K562 (cell line): ENCODE measurements at regions not wholly inside any gene's neighbourhood (a gene's known extent, or its start where the extent isn't known, plus 50 kb on each side); places are given as distances from the start of the nearest gene placed in this dataset.

Source experiments
- BCL6 ChIP-seq: fragments of 250-450 bp; sonication (Bioruptor Pico); IDR thresholded peaks from 2 replicates; pipeline ENCODE4 v1.4.0; 2020
- BRD4 ChIP-seq: fragments of 200-600 bp; sonication (generic); IDR thresholded peaks from 2 replicates; pipeline ENCODE4 v1.6.1; 2017; ENCODE audit warnings: inconsistent platforms
- C11orf30 ChIP-seq: fragments of 450-650 bp; IDR thresholded peaks from 2 replicates; pipeline ENCODE4 v1.6.1; 2016; ENCODE audit warnings: low read depth, mild to moderate bottlenecking
- CREB1 ChIP-seq, 2 experiments: sonication (generic) in 1 of 2; formaldehyde crosslinking in 1 of 2; IDR thresholded peaks; 2 replicates each; pipeline versions ENCODE4 v1.6.1 to v1.8.0; 2012 to 2022; ENCODE audit warnings: inconsistent platforms in 1 of 2, mild to moderate bottlenecking in 1 of 2, missing genetic modification reagents in 1 of 2, moderate library complexity in 1 of 2
- DNMT1 ChIP-seq: fragments of 450-650 bp; IDR thresholded peaks from 2 replicates; pipeline ENCODE4 v1.6.1; 2016; ENCODE audit warnings: antibody characterized with exemption, mild to moderate bottlenecking
- ETV1 ChIP-seq: fragments of 450-650 bp; conservative IDR thresholded peaks from 2 replicates; pipeline ENCODE4 v1.6.1; 2016; ENCODE audit warnings: missing genetic modification characterization, control low read depth, low read depth, missing compliant biosample characterization
- GATA2 ChIP-seq: sonication (generic); formaldehyde crosslinking; IDR thresholded peaks from 2 replicates; pipeline ENCODE4 v1.4.0; 2020; ENCODE audit warnings: mild to moderate bottlenecking, missing genetic modification reagents
- HDAC1 ChIP-seq, 2 experiments: fragments of 450-650 bp; IDR thresholded peaks; 2 replicates each; pipeline ENCODE4 v1.6.1; 2016 to 2017; ENCODE audit warnings: inconsistent platforms in 1 of 2, mild to moderate bottlenecking in 1 of 2, moderate library complexity in 1 of 2
- HLTF ChIP-seq: fragments of 450-650 bp; IDR thresholded peaks from 2 replicates; pipeline ENCODE4 v1.6.1; 2016
- MAZ ChIP-seq, 2 experiments: fragments of 450-650 bp in 1 of 2; sonication (generic) in 1 of 2; formaldehyde crosslinking; IDR thresholded peaks in 1 of 2; conservative IDR thresholded peaks in 1 of 2; 2 replicates each; pipeline versions ENCODE4 v1.4.0 to v1.5.0; 2020; ENCODE audit warnings: mild to moderate bottlenecking in 1 of 2, missing genetic modification reagents in 1 of 2
- MITF ChIP-seq: IDR thresholded peaks from 2 replicates; pipeline ENCODE4 v1.6.1; 2014; ENCODE audit warnings: antibody characterized with exemption
- MYBL2 ChIP-seq, 2 experiments: fragments of 450-650 bp in 1 of 2; sonication (generic) in 1 of 2; formaldehyde crosslinking in 1 of 2; IDR thresholded peaks; 2 replicates each; pipeline versions ENCODE4 v1.6.1 to v1.8.1; 2017 to 2022; ENCODE audit warnings: borderline replicate concordance in 1 of 2, inconsistent platforms in 1 of 2, low read depth in 1 of 2, mild to moderate bottlenecking in 1 of 2, missing genetic modification reagents in 1 of 2, moderate library complexity in 1 of 2
- NR2C2 ChIP-seq, 2 experiments: fragments of 200-800 bp in 1 of 2; sonication (Bioruptor generic) in 1 of 2; sonication (generic) in 1 of 2; formaldehyde crosslinking in 1 of 2; IDR thresholded peaks; 2 replicates each; pipeline versions ENCODE4 v1.6.1 to v1.8.0; 2016 to 2022; ENCODE audit warnings: mild to moderate bottlenecking in 1 of 2, missing compliant biosample characterization in 1 of 2, missing genetic modification characterization in 1 of 2, missing genetic modification reagents in 1 of 2
- PHB2 ChIP-seq: fragments of 450-650 bp; IDR thresholded peaks from 2 replicates; pipeline ENCODE4 v1.6.1; 2017; ENCODE audit warnings: low read depth
- POLR2AphosphoS2 ChIP-seq: IDR thresholded peaks from 2 replicates; pipeline ENCODE4 v1.6.1; 2012; ENCODE audit warnings: low read length, improper control_type of control experiment
- PREB ChIP-seq: sonication (generic); formaldehyde crosslinking; IDR thresholded peaks from 2 replicates; pipeline ENCODE4 v1.8.1; 2023; ENCODE audit warnings: mild to moderate bottlenecking, missing genetic modification reagents
- PRPF4 ChIP-seq: fragments of 200-400 bp; formaldehyde crosslinking; IDR thresholded peaks from one replicate; pipeline ENCODE4 v1.6.1; 2017; ENCODE audit warnings: low read length, low read depth, mild to moderate bottlenecking; ENCODE audit not compliant: insufficient read depth, poor library complexity, severe bottlenecking
- RBM14 ChIP-seq: fragments of 200-400 bp; formaldehyde crosslinking; IDR thresholded peaks from 2 replicates; pipeline ENCODE4 v1.6.1; 2018; ENCODE audit warnings: low read depth, mild to moderate bottlenecking, low read length, moderate library complexity, borderline replicate concordance; ENCODE audit not compliant: insufficient read depth
- ZNF347 ChIP-seq: fragments of 450-650 bp; formaldehyde crosslinking; IDR thresholded peaks from 2 replicates; pipeline ENCODE4 v1.4.0; 2020; ENCODE audit warnings: low read depth, mild to moderate bottlenecking, moderate library complexity
- ZNF408 ChIP-seq: fragments of 250-450 bp; sonication (Bioruptor Pico); IDR thresholded peaks from 2 replicates; pipeline ENCODE4 v1.4.0; 2020; ENCODE audit warnings: low read depth, mild to moderate bottlenecking, moderate library complexity
- ZNF41 ChIP-seq: fragments of 250-450 bp; sonication (Bioruptor Pico); conservative IDR thresholded peaks from 2 replicates; pipeline ENCODE4 v1.4.0; 2020; ENCODE audit warnings: mild to moderate bottlenecking
- ZNF436 ChIP-seq: fragments of 250-450, 450-650 bp; sonication (Bioruptor Pico); formaldehyde crosslinking; IDR thresholded peaks from 2 replicates; pipeline ENCODE4 v1.7.0; 2020; ENCODE audit warnings: mild to moderate bottlenecking
- ZNF512 ChIP-seq: IDR thresholded peaks from 2 replicates; pipeline ENCODE4 v1.6.1; 2016; ENCODE audit warnings: missing genetic modification characterization, missing compliant biosample characterization
- ZNF695 ChIP-seq: fragments of 450-650 bp; formaldehyde crosslinking; IDR thresholded peaks from 2 replicates; pipeline ENCODE4 v1.4.0; 2020; ENCODE audit warnings: mild to moderate bottlenecking, moderate library complexity
- ZNF778 ChIP-seq: fragments of 450-650 bp; formaldehyde crosslinking; IDR thresholded peaks from 2 replicates; pipeline ENCODE4 v1.4.0; 2020; ENCODE audit warnings: mild to moderate bottlenecking, moderate library complexity

DNA sequence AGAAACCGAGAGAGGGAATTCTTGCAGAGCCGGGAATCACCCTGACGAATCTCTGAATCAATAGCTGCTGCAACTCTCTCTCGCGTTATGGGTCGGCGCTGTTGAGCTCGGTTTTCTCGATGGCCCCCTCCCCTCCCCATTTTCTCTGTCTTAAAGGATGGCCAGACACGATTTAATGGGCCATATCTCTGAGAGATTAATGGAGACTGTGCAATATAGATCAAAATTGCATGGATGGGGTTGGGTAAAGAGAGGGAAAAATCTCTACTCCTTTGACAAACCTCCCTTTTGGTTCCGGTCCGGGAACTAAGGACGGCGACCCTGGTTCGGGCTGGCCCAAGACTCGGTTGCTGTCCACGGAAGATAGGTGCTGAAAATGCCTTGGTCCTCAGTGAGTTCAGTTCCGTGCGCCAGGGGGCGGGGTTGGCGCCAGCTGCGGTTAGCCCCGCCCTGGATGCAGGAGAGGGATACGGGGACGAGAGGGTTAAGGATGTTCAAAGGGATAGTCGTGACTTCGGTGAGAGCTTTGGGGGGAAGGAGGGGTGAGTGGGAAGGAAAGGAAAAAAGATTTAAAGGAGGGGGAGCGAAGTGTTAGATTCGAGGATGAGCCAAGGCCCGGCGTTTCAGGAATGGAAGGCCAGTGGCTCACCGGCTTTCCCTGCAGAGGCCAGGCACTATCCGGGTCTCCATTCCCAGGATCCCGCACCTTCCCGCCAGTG is 103.6 kb upstream of the HSD17B12 start (continued):
- TF ChIP-seq ZNF436 (CRISPR knock-in tag), result no peak
- TF ChIP-seq C11orf30, result no peak
- no peak for TF ChIP-seq MITF
- no peak for TF ChIP-seq ZNF695 (CRISPR knock-in tag)
- peak; percentile 49; the same call in 1 of the 2 replicates for TF ChIP-seq ETV1 (tag)
- no peak for TF ChIP-seq MYBL2 (IDR thresholded peaks at IDR 0.05; ENCODE audit: low read depth)
- TF ChIP-seq MYBL2 (CRISPR knock-in tag; IDR thresholded peaks at IDR 0.05; ENCODE audit: borderline replicate concordance), result no peak
- TF ChIP-seq NR2C2 (CRISPR knock-in tag; IDR thresholded peaks at IDR 0.05), result peak; percentile 60; the same call in 1 of the 2 replicates
- TF ChIP-seq NR2C2 (tag; IDR thresholded peaks at IDR 0.05), result no peak
- TF ChIP-seq ZNF778 (CRISPR knock-in tag), result no peak
- TF ChIP-seq CREB1 (IDR thresholded peaks at IDR 0.05), result peak; percentile 17; the same call in 1 of the 2 replicates
- no peak for TF ChIP-seq CREB1 (CRISPR knock-in tag; IDR thresholded peaks at IDR 0.05)
- TF ChIP-seq RBM14, result no peak
- no peak for TF ChIP-seq BRD4
- no peak for TF ChIP-seq POLR2AphosphoS2
- no peak for TF ChIP-seq GATA2 (CRISPR knock-in tag)
- peak; percentile 53 to 92; a peak in 3 of 4 replicates for TF ChIP-seq MAZ (CRISPR knock-in tag; conservative IDR thresholded peaks at IDR 0.05 in 1 of 2, IDR thresholded peaks at IDR 0.05 in 1 of 2)
- TF ChIP-seq PREB, result no peak
- no peak for TF ChIP-seq ZNF512 (tag)
- TF ChIP-seq ZNF347 (CRISPR knock-in tag), result no peak
- TF ChIP-seq HDAC1 (IDR thresholded peaks at IDR 0.05), result peak in 1 of 2 experiments; percentile 66; a peak in 2 of 4 replicates
- no peak for TF ChIP-seq PRPF4
- TF ChIP-seq BCL6 (CRISPR knock-in tag), result no peak
- TF ChIP-seq ZNF41, result no peak
- no peak for TF ChIP-seq HLTF
- no peak for TF ChIP-seq PHB2
- TF ChIP-seq ZNF408 (CRISPR knock-in tag), result no peak
- TF ChIP-seq DNMT1, result 0 out of 2 replicates have a peak, but pooled peaks have one; percentile 60
